ENCODE measurements at regions not wholly inside any gene's neighbourhood (a gene's known extent, or its start where the extent isn't known, plus 50 kb on each side); places are given as distances from the start of the nearest gene placed in this dataset.
A peak's percentile ranks its signal among the peaks of the same experiment; 100 is the strongest.

- DNase-seq: no peak
Observed at GRCh38 chr6:169838346-169839028, 87.1 kb downstream of the ERMARD start.

GRCh38 chr6:169837529-169838250, 86.3 kb downstream of the ERMARD start:
- no peak for DNase-seq

DNA sequence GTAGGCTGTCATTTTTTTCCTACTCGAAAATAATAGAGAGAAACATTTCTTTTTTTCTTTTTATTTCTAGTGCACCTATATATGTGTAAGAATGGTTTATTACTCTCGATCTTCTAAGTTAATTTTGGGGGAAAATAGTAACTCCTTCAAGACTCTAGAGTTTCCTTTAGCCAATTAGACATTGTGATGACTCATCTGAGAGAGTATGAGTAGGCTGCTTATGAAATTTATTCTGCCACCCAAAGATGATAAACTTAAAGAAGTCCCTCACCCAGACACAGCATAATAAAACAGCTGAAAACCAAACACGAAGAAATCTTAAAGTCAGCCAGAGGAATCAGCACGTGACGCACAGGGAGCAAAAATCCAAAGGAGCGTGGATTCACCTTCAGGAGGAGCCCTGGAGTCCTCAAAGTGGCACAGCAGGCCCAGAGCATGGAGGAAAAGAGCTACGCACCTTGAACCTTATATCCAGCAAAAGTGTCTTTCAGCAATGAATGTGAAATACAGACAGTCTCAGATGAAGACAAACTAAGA, 81.9 kb downstream of the ERMARD start:
- no peak for DNase-seq

GRCh38 chr6:169832247-169832948, 81.0 kb downstream of the ERMARD start:
- no peak for DNase-seq

DNA sequence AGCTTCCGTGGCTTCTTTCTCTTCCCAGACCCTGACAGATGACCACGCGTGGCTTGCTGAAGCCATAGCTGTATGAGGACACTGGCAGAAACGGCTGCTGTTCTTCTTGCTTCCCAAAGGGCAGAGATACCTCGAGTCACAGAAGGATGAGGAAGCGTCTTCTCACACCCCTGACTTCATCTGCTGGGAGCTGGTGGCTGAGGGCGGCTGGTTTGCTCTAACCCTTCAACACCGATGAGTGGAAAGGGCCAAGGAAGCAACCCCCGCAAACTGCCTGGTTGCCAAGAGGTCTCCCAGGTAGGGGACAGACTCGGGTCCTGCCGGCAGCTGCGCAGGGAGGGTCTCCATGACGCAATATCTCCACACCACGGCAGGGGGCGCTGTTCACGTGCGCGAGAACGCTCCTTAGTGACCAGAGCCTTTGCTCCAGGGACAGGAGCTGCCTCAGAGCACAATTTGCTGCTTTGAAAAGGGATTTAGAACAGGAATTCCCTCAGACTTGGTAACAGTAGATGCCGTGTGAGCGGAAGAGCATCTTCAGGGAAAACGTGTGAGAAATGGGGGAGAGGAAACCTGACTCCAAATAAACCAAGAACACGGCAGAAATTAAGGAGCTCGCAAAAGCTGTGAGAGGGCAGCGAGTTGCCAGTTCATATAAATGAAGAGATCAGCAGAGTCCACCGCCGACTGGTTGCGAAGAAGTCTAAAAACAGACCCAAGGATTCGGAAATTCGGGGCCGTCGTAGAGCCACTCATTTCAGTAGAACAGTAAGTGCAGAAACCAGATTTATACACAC, 80.2 kb downstream of the ERMARD start:
- DNase-seq: peak; percentile 31
